Smooth muscle cell (in vitro differentiated cells): ENCODE measurements at regions not wholly inside any gene's neighbourhood (a gene's known extent, or its start where the extent isn't known, plus 50 kb on each side); places are given as distances from the start of the nearest gene placed in this dataset.

Experiments used
- DNase-seq: peaks from one replicate; lab custom pipeline; 2025; ENCODE audit not compliant: unreplicated experiment; lab: John Stamatoyannopoulos, UW
- H2AFZ ChIP-seq: fragments of 200-600 bp; sonication (generic); 2 replicates; pipeline ENCODE4 v1.6.0; 2016; ENCODE audit warnings: antibody characterized with exemption, low read depth, mild to moderate bottlenecking
- H3F3A ChIP-seq: fragments of 200-600 bp; sonication (generic); 2 replicates; pipeline ENCODE4 v1.6.0; 2017; ENCODE audit warnings: antibody characterized with exemption, low read depth
- H3K27ac ChIP-seq: fragments of 200-600 bp; sonication (generic); 2 replicates; pipeline ENCODE4 v1.5.1; 2016; ENCODE audit warnings: low read depth, mild to moderate bottlenecking
- H3K27me3 ChIP-seq: fragments of 200-600 bp; sonication (generic); 2 replicates; pipeline ENCODE4 v1.6.1; 2016; ENCODE audit warnings: low read depth, mild to moderate bottlenecking
- H3K36me3 ChIP-seq: fragments of 200-600 bp; sonication (generic); 2 replicates; pipeline ENCODE4 v1.5.1; 2016; ENCODE audit warnings: low read depth
- H3K4me1 ChIP-seq: fragments of 200-600 bp; sonication (generic); 2 replicates; pipeline ENCODE4 v1.5.1; 2016; ENCODE audit warnings: low read depth
- H3K4me2 ChIP-seq: fragments of 200-600 bp; sonication (generic); 2 replicates; pipeline ENCODE4 v1.6.0; 2016; ENCODE audit warnings: mild to moderate bottlenecking
- H3K4me3 ChIP-seq: fragments of 200-600 bp; sonication (generic); 2 replicates; pipeline ENCODE4 v1.5.1; 2016; ENCODE audit warnings: mild to moderate bottlenecking
- H3K79me2 ChIP-seq: fragments of 200-600 bp; sonication (generic); 2 replicates; pipeline ENCODE4 v1.6.0; 2016; ENCODE audit warnings: low read depth, mild to moderate bottlenecking
- H3K9ac ChIP-seq: fragments of 200-600 bp; sonication (generic); 2 replicates; pipeline ENCODE4 v1.6.0; 2016; ENCODE audit warnings: low read depth
- H3K9me3 ChIP-seq: fragments of 200-600 bp; sonication (generic); replicated peaks from 2 replicates; pipeline ENCODE4 v1.5.1; 2016; ENCODE audit warnings: low read depth
- H4K20me1 ChIP-seq: fragments of 200-600 bp; sonication (generic); 2 replicates; pipeline ENCODE4 v1.6.0; 2016; ENCODE audit warnings: low read depth
- CTCF ChIP-seq: fragments of 200-600 bp; sonication (generic); IDR thresholded peaks from 2 replicates; pipeline ENCODE4 v1.5.1; 2017; ENCODE audit warnings: borderline replicate concordance, mild to moderate bottlenecking, antibody characterized with exemption; ENCODE audit not compliant: insufficient read depth, poor library complexity, severe bottlenecking
- WGBS: methylation state at CpG from one replicate; pipeline ENCODE4 v1.1.7; 2016; ENCODE audit warnings: low lambda C conversion rate; 5-methylcytosine and 5-hydroxymethylcytosine counted together

DNA sequence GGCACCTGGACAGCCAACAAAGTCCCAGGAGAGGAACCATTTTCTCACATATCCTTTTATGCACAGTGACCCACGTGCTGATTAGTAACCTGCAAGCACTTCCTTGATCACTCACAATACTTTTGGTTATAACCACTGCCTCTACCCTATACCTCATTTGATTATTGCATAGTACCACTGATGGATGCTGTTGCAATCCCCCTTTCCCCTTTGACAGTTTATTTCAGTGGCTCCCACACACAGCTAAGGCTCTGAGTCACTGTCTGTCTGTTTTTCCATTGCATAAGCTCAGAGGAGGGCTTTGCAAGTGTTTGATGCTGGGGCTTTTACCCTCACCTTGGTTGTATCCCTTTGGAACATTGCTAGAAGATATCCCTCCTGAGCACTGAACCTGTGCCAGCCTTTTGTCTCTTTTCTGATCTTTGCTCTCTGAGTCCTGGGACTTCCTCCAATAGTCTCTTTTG, 101.7 kb upstream of the RBBP8 start:
- H3K4me3 ChIP-seq = no peak overlapping the region
- H3K9me3 ChIP-seq = no peaks in the 10 kb centered on the region
- no peak for DNase-seq
- WGBS = 58% methylated on average over 1 of the region's 1 CpG
- no peak overlapping the region for H3K9ac ChIP-seq
- no peak for TF ChIP-seq CTCF
- H3F3A ChIP-seq = no peaks in the 10 kb centered on the region
- H3K4me1 ChIP-seq = no peaks in the 10 kb centered on the region
- no peak overlapping the region for H3K27ac ChIP-seq
- H3K4me2 ChIP-seq = no peak overlapping the region
- no peaks in the 10 kb centered on the region for H4K20me1 ChIP-seq
- no peaks in the 10 kb centered on the region for H3K27me3 ChIP-seq
- no peaks in the 10 kb centered on the region for H3K36me3 ChIP-seq
- H3K79me2 ChIP-seq = no peaks in the 10 kb centered on the region
- no peak overlapping the region for H2AFZ ChIP-seq

DNA sequence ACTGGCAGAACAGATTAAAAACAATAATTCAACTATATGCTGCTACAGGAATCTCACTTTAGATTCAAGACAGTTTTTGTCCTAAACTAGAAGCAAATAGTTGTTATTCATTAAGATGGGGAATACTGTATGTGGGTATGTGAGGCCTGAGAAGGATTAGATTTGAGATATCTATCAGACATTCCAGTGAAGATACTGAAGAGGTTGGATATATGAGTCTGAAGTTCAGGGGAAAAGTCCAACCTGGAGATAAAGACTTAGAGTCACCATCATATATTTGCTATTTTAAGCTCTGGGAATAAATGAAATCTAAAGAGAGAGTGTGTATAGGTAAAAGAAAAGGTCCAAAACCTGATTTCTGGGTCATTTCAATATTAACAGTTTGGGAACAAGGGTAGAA, 96.2 kb upstream of the RBBP8 start:
- Histone ChIP-seq H3K27me3 (no peaks in the 10 kb centered on the region), H2AFZ (no peak overlapping the region), H3K4me1 (no peaks in the 10 kb centered on the region), H3K4me2 (no peak overlapping the region), H3K27ac (no peak overlapping the region), H4K20me1 (no peaks in the 10 kb centered on the region), H3K36me3 (no peaks in the 10 kb centered on the region), H3K9ac (no peak overlapping the region), H3K9me3 (no peaks in the 10 kb centered on the region), H3K79me2 (no peaks in the 10 kb centered on the region), H3K4me3 (no peak overlapping the region), H3F3A (no peaks in the 10 kb centered on the region)
- DNase-seq = no peak
- no peak for TF ChIP-seq CTCF

DNA sequence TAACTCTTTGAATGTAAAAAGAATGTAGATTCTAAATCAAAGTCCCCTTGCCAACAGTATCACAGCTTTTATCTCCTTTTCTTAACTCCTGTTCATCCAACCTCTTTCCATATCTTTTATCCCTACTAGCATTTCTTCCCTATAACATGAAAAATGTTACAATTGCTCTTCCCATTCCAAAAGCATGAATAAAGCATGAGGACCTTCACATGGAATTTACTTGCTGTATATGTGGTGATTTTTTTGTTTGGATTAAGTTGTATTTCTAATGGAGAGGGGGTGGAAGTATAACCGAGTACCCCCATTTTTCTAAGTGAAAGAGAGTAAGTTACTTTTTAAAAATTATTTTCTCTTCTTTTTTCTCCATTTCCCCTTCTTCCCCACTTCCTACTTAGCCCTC, 94.9 kb upstream of the RBBP8 start:
- Histone ChIP-seq H3K4me1 (no peaks in the 10 kb centered on the region), H2AFZ (no peak overlapping the region), H3F3A (no peaks in the 10 kb centered on the region), H3K79me2 (no peaks in the 10 kb centered on the region), H4K20me1 (no peaks in the 10 kb centered on the region), H3K4me3 (no peak overlapping the region), H3K27me3 (no peaks in the 10 kb centered on the region), H3K9ac (no peak overlapping the region), H3K4me2 (no peak overlapping the region), H3K27ac (no peak overlapping the region), H3K36me3 (no peaks in the 10 kb centered on the region), H3K9me3 (no peaks in the 10 kb centered on the region)
- TF ChIP-seq CTCF = no peak
- DNase-seq = no peak
- 79% methylated on average over 1 of the region's 1 CpG for WGBS

GRCh38 chr18:22838639-22839277, 94.4 kb upstream of the RBBP8 start:
- no peak for DNase-seq
- no peak for TF ChIP-seq CTCF
- Histone ChIP-seq H3K27ac (no peak overlapping the region), H3K9me3 (no peaks in the 10 kb centered on the region), H3K27me3 (no peaks in the 10 kb centered on the region), H4K20me1 (no peaks in the 10 kb centered on the region), H2AFZ (no peak overlapping the region), H3K36me3 (no peaks in the 10 kb centered on the region), H3F3A (no peaks in the 10 kb centered on the region), H3K4me3 (no peak overlapping the region), H3K4me1 (no peaks in the 10 kb centered on the region), H3K9ac (no peak overlapping the region), H3K4me2 (no peak overlapping the region), H3K79me2 (no peaks in the 10 kb centered on the region)
- WGBS = 72% methylated on average over 7 of the region's 7 CpGs
